Medulla oblongata (tissue), 1 donor: ENCODE measurements at regions not wholly inside any gene's neighbourhood (a gene's known extent, or its start where the extent isn't known, plus 50 kb on each side); places are given as distances from the start of the nearest gene placed in this dataset.

ENCODE experiments used
- DNase-seq: peaks from one replicate; pipeline ENCODE4 v3.0.0-alpha.2; 2015; ENCODE audit errors: extremely low spot score

DNA sequence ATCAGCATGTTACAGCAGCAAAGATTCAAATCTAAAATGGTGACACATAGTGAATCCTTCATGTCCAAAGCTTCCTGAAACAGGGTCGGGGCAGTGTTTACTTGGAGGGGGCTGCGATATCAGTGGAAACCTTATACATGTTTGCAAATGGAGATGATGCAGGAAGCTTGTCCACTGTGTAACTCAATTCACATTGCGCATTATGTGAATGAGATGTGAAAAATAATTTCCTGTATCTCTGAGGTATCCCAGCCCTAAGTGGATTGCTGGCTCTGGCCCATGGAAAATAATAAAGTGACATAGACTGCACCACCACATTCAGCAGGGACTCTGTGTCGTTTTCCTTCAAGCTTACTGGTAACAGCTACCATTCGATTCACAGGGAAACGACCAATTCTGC, 505.5 kb downstream of the GALR1 start:
- no peak for DNase-seq

DNA sequence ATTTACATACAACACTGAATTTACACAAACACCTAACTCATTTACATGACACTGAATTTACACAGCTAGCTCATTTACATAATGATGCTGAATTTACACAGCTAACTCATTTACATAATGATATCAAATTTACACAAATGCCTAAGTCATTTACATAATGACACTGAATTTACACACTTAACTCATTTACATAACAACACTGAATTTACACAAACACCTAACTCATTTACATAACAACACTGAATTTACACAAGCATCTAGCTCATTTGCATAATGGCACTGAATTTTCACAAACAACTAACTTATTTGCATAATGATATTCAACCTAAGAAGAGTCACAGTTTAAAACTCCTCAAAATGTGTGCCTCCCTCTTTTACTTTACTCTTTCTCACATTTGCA, 511.7 kb downstream of the GALR1 start:
- no peak for DNase-seq

GRCh38 chr18:77762014-77762413, 512.4 kb downstream of the GALR1 start:
- DNase-seq = no peak

DNA sequence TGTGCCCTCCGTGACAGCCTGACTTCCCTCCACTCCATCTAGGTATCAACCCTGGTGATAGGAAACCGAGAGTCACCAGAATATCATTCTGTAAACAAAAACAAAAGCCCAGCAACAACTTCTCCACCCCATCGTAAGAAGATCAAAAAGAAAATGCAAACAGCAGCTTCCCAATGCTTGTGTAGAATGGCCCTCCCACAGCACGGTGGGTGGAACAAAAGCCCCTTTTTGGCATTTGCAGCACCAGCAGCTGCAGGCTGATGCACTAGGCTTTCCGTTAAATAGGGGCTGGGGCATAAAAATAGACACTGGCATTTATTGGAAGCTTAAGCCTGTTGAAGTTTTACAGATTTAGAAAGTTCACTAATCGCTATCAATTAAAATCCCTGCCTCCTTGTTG, 513.0 kb downstream of the GALR1 start:
- no peak for DNase-seq

- no peak for DNase-seq
These were observed 514.0 kb downstream of the GALR1 start for GRCh38 chr18:77763530-77764145.

- peak; percentile 64 for DNase-seq
These were observed 515.8 kb downstream of the GALR1 start for GRCh38 chr18:77765468-77765867.

- DNase-seq = no peak
These were observed 516.8 kb downstream of the GALR1 start for GRCh38 chr18:77766421-77766820.

GRCh38 chr18:77772177-77772576, 522.5 kb downstream of the GALR1 start:
- DNase-seq = no peak

GRCh38 chr18:77776104-77776503, 526.5 kb downstream of the GALR1 start:
- no peak for DNase-seq

GRCh38 chr18:77777163-77777562, 527.5 kb downstream of the GALR1 start:
- DNase-seq = no peak

DNA sequence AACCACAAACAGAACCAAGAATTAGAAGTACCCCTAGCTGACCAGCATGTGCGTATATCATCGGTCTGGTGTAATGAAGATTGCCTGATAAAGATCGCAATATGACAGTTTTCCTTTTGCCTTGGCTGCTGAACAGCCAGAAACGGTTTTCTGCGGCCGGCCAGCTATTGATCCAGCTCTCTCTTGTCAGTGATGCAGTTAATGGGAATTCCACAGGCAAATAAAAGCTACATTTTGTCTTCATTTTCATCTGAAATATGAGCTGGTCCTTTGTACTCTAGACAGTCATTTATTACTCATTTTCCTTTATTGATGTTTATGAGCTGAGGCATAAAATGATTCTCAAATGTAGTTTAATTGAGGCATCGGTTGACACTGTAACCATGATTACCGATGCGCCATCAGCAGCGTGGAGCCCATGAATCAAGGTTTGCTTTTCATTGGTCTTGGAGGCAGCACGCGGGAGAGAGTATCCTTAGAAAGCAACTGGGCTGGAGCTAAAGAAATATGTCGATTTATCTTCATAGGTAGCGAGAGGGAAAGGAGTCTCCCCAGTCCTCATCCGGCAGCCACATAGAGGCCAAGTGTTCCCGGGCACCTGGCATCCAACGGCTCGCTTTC, 535.2 kb downstream of the GALR1 start:
- no peak for DNase-seq

- DNase-seq = no peak
These were observed 535.8 kb downstream of the GALR1 start for GRCh38 chr18:77785415-77785975.

DNA sequence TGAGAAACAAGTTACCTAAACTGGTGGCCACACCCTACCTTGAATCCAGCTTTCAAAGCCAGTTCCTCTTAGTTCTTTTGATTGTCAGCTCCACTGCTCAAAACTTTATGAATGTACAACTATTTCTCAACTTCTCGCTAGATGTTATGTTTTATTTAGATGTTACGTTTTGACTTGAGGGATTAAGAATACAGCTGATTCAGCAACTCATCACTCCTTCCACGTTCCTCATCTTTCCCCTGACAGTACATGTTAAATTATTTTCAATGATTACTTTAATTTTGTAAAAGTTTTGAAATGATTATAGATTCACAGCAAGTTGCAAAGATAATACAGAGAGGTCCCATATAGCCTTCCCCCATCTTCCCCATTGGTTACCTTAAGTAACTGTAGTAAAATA, 553.4 kb downstream of the GALR1 start:
- no peak for DNase-seq

DNA sequence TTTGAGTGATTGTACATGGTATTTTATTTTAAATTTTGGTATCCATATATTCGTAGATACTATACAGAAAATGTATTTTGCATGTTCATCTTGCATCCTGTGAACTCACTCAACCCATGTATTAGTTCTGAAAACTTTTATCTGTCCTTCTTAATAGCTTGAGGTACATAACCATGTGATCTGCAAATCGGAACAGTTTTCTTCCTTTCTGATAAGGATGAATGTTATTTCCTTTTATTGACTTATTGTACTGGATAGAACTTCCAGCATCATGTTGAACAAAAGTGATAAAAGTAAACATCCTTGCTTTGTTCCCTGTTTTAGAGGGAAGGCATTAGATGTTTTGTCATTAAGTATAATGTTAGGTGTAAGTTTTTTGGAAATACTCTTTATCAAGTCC, 554.7 kb downstream of the GALR1 start:
- DNase-seq = no peak

- DNase-seq = no peak
These were observed 558.0 kb downstream of the GALR1 start for GRCh38 chr18:77807650-77808049.

- DNase-seq = no peak
These were observed 561.9 kb downstream of the GALR1 start for GRCh38 chr18:77811503-77811902.

GRCh38 chr18:77815666-77816338, 566.2 kb downstream of the GALR1 start:
- no peak for DNase-seq

DNA sequence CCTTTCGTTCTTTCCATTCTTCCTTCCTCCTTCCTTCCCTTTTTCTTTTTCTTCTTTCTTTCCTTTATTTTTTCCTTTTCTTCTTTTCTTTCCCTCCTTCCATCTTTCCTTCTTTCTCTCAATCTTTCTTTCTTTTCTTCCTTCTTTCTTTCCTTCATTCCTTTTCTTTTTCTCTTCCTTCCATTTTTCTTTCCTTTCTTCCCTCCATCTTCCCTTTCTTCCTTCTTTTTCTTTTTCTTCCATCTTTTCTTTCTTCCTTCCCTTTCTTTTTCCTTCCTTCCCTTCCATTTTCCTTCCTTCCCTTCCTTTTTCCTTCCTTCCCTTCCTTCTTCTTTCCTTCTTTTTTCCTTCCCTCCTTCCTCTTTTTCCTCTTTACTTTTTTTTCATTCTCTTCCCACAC, 568.7 kb downstream of the GALR1 start:
- DNase-seq = no peak

DNA sequence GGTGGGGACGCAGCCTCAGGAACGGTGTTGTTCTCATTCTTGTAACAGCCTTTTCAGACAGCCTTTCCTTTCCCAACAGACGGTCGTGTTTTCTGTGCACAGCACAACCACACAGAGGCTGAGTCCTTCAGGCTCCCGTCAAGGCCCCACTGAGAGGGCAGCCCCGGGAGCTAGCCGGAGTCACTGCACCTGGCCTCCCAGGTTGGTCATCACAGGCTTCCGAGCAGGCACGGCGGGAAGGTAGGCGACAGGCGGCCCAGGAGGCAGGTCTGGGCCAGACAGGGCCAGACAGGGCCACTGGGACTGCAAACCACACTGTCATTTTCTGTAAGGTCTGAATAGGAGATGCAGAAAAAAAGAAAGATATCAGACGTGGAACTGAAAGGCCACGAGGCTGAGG, 570.8 kb downstream of the GALR1 start:
- no peak for DNase-seq

DNA sequence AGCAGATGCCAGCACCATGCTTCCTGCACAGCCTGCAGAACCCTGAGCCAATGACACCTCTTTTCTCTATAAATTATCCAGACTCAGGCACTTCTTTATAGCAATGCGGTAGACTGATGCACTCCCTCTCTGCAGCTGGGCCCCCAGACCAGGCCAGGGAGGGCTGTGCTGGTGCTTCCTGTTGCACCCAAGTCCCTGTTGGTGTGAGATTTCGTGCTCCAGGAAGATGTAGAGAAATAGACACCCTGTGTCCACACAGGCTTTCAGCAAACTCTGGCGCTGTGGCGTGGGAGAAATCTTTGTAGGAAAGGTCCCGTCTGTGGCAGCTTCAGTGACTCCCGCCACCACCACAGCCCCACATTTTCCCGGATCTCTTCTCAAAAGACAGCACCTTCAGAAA, 572.2 kb downstream of the GALR1 start:
- DNase-seq = no peak

DNA sequence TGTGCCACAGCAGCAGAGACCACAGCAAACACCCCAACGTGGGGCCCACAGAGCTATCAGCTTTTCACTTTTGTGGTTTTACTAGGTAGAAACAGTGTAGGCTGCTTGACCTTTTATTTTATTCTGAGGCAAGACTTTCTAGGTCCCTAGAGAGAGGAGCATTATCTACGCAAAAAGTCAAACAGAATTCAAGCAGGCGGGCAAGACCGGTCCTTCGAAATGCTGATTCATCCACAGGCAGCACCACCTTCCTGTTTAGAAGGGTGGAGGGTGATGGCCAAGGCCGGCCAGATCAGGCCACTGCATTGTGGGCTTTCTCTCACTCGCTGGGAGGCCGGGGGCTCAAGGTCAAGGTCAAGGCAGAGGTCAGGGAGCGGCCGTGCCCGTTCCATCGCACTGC, 573.0 kb downstream of the GALR1 start:
- DNase-seq = no peak

DNA sequence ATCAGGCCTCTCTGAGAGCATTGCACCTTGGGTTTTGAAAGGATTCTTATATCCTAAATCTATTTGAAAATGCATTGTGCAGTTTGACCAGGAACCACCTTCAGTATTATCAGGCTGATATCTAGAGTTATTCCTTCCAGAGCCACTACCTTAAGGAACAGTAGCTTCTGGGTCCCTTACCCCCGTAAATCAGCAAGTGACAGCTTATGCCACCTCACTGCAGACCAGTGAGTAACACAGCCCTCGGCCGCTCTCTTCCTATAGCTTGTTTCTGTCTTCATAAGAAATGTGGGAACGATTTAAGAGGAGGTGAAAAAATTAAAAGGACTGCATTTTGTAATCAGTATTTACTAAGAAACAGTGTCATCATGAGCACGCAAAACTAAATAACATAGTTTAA, 584.2 kb downstream of the GALR1 start:
- DNase-seq = no peak

DNA sequence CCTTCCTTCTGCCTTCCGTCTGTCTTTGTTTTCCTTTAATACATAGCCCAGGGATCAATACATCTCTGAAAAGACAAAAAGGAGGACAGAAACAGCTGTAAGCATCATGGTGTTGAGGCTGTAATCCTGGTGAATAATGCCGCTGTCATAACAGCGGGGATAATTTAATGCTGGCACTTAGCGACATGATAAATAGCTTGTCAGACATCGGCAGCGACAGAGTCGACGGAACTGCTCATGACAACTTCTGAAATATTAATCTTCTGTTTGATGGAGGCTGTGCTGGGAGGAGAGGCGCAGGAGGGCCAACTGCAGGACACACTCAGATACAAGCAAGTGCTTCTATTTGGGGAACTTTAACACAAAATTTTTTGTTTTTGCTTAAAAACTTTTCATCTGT, 602.2 kb downstream of the GALR1 start:
- no peak for DNase-seq
